Mesenchymal stem cell (in vitro differentiated cells and primary cell): ENCODE measurements at regions not wholly inside any gene's neighbourhood (a gene's known extent, or its start where the extent isn't known, plus 50 kb on each side); places are given as distances from the start of the nearest gene placed in this dataset.
"Not testable (repeated sequence)": the region's sequence is repeated elsewhere in the genome, so short reads cannot be mapped to it uniquely, and the experiment has no call there.

Experiments used
- DNase-seq: peaks from one replicate; pipeline ENCODE4 v3.0.0-alpha.2; 2013
- H2AFZ ChIP-seq: one replicate; pipeline ENCODE4 v1.6.1; 2013; ENCODE audit warnings: low read depth, mild to moderate bottlenecking, control low read depth, inconsistent platforms, low read length, moderate library complexity
- H2AK5ac ChIP-seq: 2 replicates; pipeline ENCODE4 v1.6.1; 2013; ENCODE audit warnings: low read length, moderate library complexity, mild to moderate bottlenecking, inconsistent platforms; ENCODE audit not compliant: severe bottlenecking
- H2BK120ac ChIP-seq: one replicate; pipeline ENCODE4 v1.6.1; 2013; ENCODE audit warnings: low read depth, mild to moderate bottlenecking, inconsistent platforms, low read length, moderate library complexity
- H2BK12ac ChIP-seq, 2 experiments: one replicate each; pipeline ENCODE4 v1.6.1; 2013; ENCODE audit warnings: inconsistent platforms in 2 of 2, low read length in 2 of 2, mild to moderate bottlenecking in 2 of 2, moderate library complexity in 2 of 2, control low read depth in 1 of 2
- H2BK15ac ChIP-seq: one replicate; pipeline ENCODE4 v1.6.1; 2013; ENCODE audit warnings: mild to moderate bottlenecking, low read depth, inconsistent platforms; ENCODE audit not compliant: poor library complexity, severe bottlenecking
- H2BK5ac ChIP-seq: 2 replicates; pipeline ENCODE4 v1.6.1; 2013; ENCODE audit warnings: low read depth, mild to moderate bottlenecking, low read length, control low read depth, inconsistent platforms; ENCODE audit not compliant: poor library complexity, severe bottlenecking
- H3K14ac ChIP-seq, 2 experiments: one replicate each; pipeline ENCODE4 v1.6.1; 2013; ENCODE audit warnings: inconsistent platforms in 2 of 2, low read length in 2 of 2, control low read depth in 1 of 2, mild to moderate bottlenecking in 1 of 2, moderate library complexity in 1 of 2
- H3K18ac ChIP-seq, 2 experiments: one replicate each; pipeline ENCODE4 v1.6.1; 2013; ENCODE audit warnings: inconsistent platforms in 2 of 2, low read length in 2 of 2, control low read depth in 1 of 2, low read depth in 1 of 2, mild to moderate bottlenecking in 1 of 2
- H3K23ac ChIP-seq, 2 experiments: one replicate each; pipeline ENCODE4 v1.6.1; 2013; ENCODE audit warnings: inconsistent platforms in 2 of 2, low read length in 2 of 2, mild to moderate bottlenecking in 2 of 2, moderate library complexity in 2 of 2, control low read depth in 1 of 2
- H3K27ac ChIP-seq: 2 replicates; pipeline ENCODE4 v1.5.1; 2013; ENCODE audit warnings: mild to moderate bottlenecking, moderate library complexity, low read length, control low read depth, inconsistent platforms; ENCODE audit not compliant: poor library complexity, severe bottlenecking
- H3K27me3 ChIP-seq, 2 experiments: 2 replicates each; pipeline versions ENCODE4 v1.6.1 to v1.7.0; 2013; ENCODE audit warnings: low read length in 2 of 2, mild to moderate bottlenecking in 2 of 2, moderate library complexity in 2 of 2, control low read depth in 1 of 2, inconsistent platforms in 1 of 2; ENCODE audit not compliant: control insufficient read depth in 1 of 2, insufficient read depth in 1 of 2
- H3K36me3 ChIP-seq, 2 experiments: 2 replicates each; pipeline versions ENCODE4 v1.6.1 to v1.7.0; 2013; ENCODE audit warnings: low read length in 2 of 2, control low read depth in 1 of 2, inconsistent platforms in 1 of 2, low read depth in 1 of 2, mild to moderate bottlenecking in 1 of 2; ENCODE audit not compliant: insufficient read depth in 2 of 2, control insufficient read depth in 1 of 2
- H3K4ac ChIP-seq, 2 experiments: one replicate each; pipeline ENCODE4 v1.6.1; 2013; ENCODE audit warnings: inconsistent platforms in 2 of 2, low read length in 2 of 2, mild to moderate bottlenecking in 2 of 2, moderate library complexity in 2 of 2, control low read depth in 1 of 2, low read depth in 1 of 2
- H3K4me1 ChIP-seq: 2 replicates; pipeline ENCODE4 v1.6.1; 2013; ENCODE audit warnings: low read depth, low read length, control low read depth; ENCODE audit not compliant: control insufficient read depth, insufficient read depth
- H3K4me2 ChIP-seq: 2 replicates; pipeline ENCODE4 v1.6.1; 2013; ENCODE audit warnings: low read length, mild to moderate bottlenecking, inconsistent platforms; ENCODE audit not compliant: poor library complexity, severe bottlenecking
- H3K4me3 ChIP-seq, 2 experiments: 2 replicates each; pipeline versions ENCODE4 v1.5.1 to v1.7.0; 2013; ENCODE audit warnings: low read length in 2 of 2, mild to moderate bottlenecking in 2 of 2, control low read depth in 1 of 2, low read depth in 1 of 2; ENCODE audit not compliant: insufficient read depth in 1 of 2
- H3K79me1 ChIP-seq: replicated peaks from 2 replicates; pipeline ENCODE4 v1.6.1; 2013; ENCODE audit warnings: mild to moderate bottlenecking, control low read depth, low read length, inconsistent platforms; ENCODE audit not compliant: poor library complexity, severe bottlenecking
- H3K9ac ChIP-seq: 2 replicates; pipeline ENCODE4 v1.7.0; 2013; ENCODE audit warnings: mild to moderate bottlenecking, low read length, moderate library complexity
- H3K9me3 ChIP-seq: 2 replicates; pipeline ENCODE4 v1.7.0; 2013; ENCODE audit warnings: mild to moderate bottlenecking, low read length; ENCODE audit not compliant: control insufficient read depth
- H4K8ac ChIP-seq: one replicate; pipeline ENCODE4 v1.6.1; 2013; ENCODE audit warnings: inconsistent platforms, mild to moderate bottlenecking, low read length, moderate library complexity
- H4K91ac ChIP-seq: one replicate; pipeline ENCODE4 v1.6.1; 2013; ENCODE audit warnings: mild to moderate bottlenecking, low read length, inconsistent platforms
- WGBS: methylation state at CpG from one replicate; pipeline ENCODE4 v1.1.7; 2013; ENCODE audit warnings: mixed read lengths; 5-methylcytosine and 5-hydroxymethylcytosine counted together

DNA sequence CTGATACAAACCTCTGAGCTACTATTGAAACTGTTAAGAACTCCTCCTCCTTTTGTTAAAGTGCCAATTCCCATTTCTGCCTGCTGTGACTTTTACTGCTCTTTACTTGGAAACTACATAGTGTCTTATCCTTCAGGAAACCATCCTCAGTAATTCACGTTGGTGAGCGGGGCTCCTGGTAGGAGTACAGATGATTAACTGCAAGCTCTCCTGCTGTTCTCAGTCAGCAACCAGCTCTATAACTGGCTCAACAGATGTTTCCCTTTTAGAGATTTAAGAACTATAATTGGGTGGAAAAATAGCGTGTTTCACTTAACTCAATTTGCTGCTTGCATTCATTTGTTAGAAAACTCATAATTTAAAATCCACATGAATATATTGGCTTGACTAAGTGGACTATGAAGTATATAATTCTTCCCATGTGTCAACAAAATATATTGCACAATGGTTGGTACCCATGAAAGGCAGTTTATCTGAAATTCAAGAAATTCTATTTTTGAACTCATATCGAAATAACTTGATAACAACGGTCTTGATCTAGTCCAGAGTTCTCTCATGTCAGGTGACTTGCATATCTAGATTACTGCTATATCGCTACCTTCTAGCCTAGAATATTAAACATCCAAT lies 574.0 kb downstream of the KCNT2 start:
- H3K36me3 ChIP-seq, result no peaks in the 10 kb centered on the region
- no peak overlapping the region for H2BK5ac ChIP-seq
- no peak overlapping the region for H2AFZ ChIP-seq
- DNase-seq, result no peak
- no peak overlapping the region for H4K8ac ChIP-seq
- H3K9ac ChIP-seq, result no peak overlapping the region
- no peak overlapping the region for H4K91ac ChIP-seq
- H3K4ac ChIP-seq, result no peak overlapping the region
- H3K27ac ChIP-seq, result no peak overlapping the region
- H3K4me3 ChIP-seq, result no peak overlapping the region
- no peak overlapping the region for H2BK15ac ChIP-seq
- H3K9me3 ChIP-seq, result no peaks in the 10 kb centered on the region
- no peak overlapping the region for H2BK12ac ChIP-seq
- no peak overlapping the region for H3K18ac ChIP-seq
- no peaks in the 10 kb centered on the region for H3K27me3 ChIP-seq
- H2BK120ac ChIP-seq, result no peak overlapping the region
- H3K79me1 ChIP-seq, result no peaks in the 10 kb centered on the region
- WGBS, result 56% methylated on average over 4 of the region's 6 CpGs
- no peak overlapping the region for H3K4me2 ChIP-seq
- no peak overlapping the region for H3K14ac ChIP-seq
- H3K23ac ChIP-seq, result no peak overlapping the region
- no peaks in the 10 kb centered on the region for H3K4me1 ChIP-seq
- no peak overlapping the region for H2AK5ac ChIP-seq

- H4K8ac ChIP-seq, H2BK12ac ChIP-seq, H3K4me2 ChIP-seq, H2BK5ac ChIP-seq, H3K9me3 ChIP-seq, H2AK5ac ChIP-seq, DNase-seq, H3K23ac ChIP-seq, H4K91ac ChIP-seq, H3K4ac ChIP-seq, H2BK120ac ChIP-seq, H3K27ac ChIP-seq, H3K36me3 ChIP-seq, H2BK15ac ChIP-seq, H3K4me1 ChIP-seq, H3K18ac ChIP-seq, H3K79me1 ChIP-seq, H3K4me3 ChIP-seq, H2AFZ ChIP-seq, H3K14ac ChIP-seq, H3K27me3 ChIP-seq, H3K9ac ChIP-seq: not testable (repeated sequence)
- WGBS, result no CpG with 5 or more reads among the region's 2 CpGs
These were observed 576.9 kb downstream of the KCNT2 start for GRCh38 chr1:196031387-196031786.

- Histone ChIP-seq H3K23ac (no peak overlapping the region), H3K18ac (no peak overlapping the region), H2BK5ac (no peak overlapping the region), H2AK5ac (no peak overlapping the region), H3K9me3 (no peaks in the 10 kb centered on the region), H3K9ac (no peak overlapping the region), H3K4me1 (no peaks in the 10 kb centered on the region), H4K91ac (no peak overlapping the region), H3K79me1 (no peaks in the 10 kb centered on the region), H2BK12ac (no peak overlapping the region), H2BK120ac (no peak overlapping the region), H3K4me2 (no peak overlapping the region), H3K4ac (no peak overlapping the region), H3K27ac (no peak overlapping the region), H2AFZ (no peak overlapping the region), H3K36me3 (no peaks in the 10 kb centered on the region), H3K27me3 (no peaks in the 10 kb centered on the region), H3K14ac (no peak overlapping the region), H3K4me3 (no peak overlapping the region), H2BK15ac (no peak overlapping the region), H4K8ac (no peak overlapping the region)
- DNase-seq, result no peak
- WGBS, result no CpG with 5 or more reads among the region's 1 CpG
These were observed 577.8 kb downstream of the KCNT2 start for GRCh38 chr1:196030455-196030854.

- Histone ChIP-seq H3K79me1 (no peaks in the 10 kb centered on the region), H3K9me3 (no peaks in the 10 kb centered on the region), H4K91ac (no peak overlapping the region), H3K4ac (no peak overlapping the region), H3K27ac (no peak overlapping the region), H3K4me1 (no peaks in the 10 kb centered on the region), H2AFZ (no peak overlapping the region), H2BK12ac (no peak overlapping the region), H3K14ac (no peak overlapping the region), H2BK5ac (no peak overlapping the region), H3K4me3 (no peak overlapping the region), H4K8ac (no peak overlapping the region), H2BK15ac (no peak overlapping the region), H3K9ac (no peak overlapping the region), H3K27me3 (no peaks in the 10 kb centered on the region), H2AK5ac (no peak overlapping the region), H3K18ac (no peak overlapping the region), H3K4me2 (no peak overlapping the region), H3K23ac (no peak overlapping the region), H2BK120ac (no peak overlapping the region), H3K36me3 (no peaks in the 10 kb centered on the region)
- no peak for DNase-seq
- WGBS, result no CpG with 5 or more reads among the region's 1 CpG
These were observed 578.8 kb downstream of the KCNT2 start for GRCh38 chr1:196029410-196029809.
